Breast epithelium (tissue), 3 donors: ENCODE measurements at regions not wholly inside any gene's neighbourhood (a gene's known extent, or its start where the extent isn't known, plus 50 kb on each side); places are given as distances from the start of the nearest gene placed in this dataset.

Source experiments
- CTCF ChIP-seq, 3 donors: fragments of 450-650 bp; IDR thresholded peaks; one replicate each; pipeline ENCODE4 v1.5.1; 2016 to 2017; ENCODE audit warnings: antibody characterized with exemption in 3 of 3, mild to moderate bottlenecking in 3 of 3, moderate library complexity in 3 of 3
- POLR2A ChIP-seq: fragments of 450-650 bp; IDR thresholded peaks from one replicate; pipeline ENCODE4 v1.6.1; 2016; ENCODE audit warnings: antibody characterized with exemption, mild to moderate bottlenecking, moderate library complexity

GRCh38 chr18:68418881-68419280, 296.0 kb downstream of the TMX3 start:
- no peak for TF ChIP-seq CTCF (IDR thresholded peaks at IDR 0.05)
- no peak for TF ChIP-seq POLR2A
